H1 (cell line): ENCODE measurements at regions not wholly inside any gene's neighbourhood (a gene's known extent, or its start where the extent isn't known, plus 50 kb on each side); places are given as distances from the start of the nearest gene placed in this dataset.

Source experiments
- CTCF ChIA-PET: fragments of 300-600 bp; sonication (Branson Sonifier 250); formaldehyde crosslinking; loops from one replicate; lab custom pipeline; 2021; ENCODE audit not compliant: partially characterized antibody; lab: Charles Lee
- POLR2A ChIA-PET: fragments of 300-600 bp; sonication (Branson Sonifier 250); formaldehyde crosslinking; loops from one replicate; lab custom pipeline; 2021; ENCODE audit warnings: inconsistent platforms; ENCODE audit not compliant: partially characterized antibody; lab: Charles Lee
- DNase-seq, 2 experiments: peaks; one replicate each; pipeline versions ENCODE4 v3.0.0 to v3.0.0-alpha.2; 2010 to 2022; ENCODE audit warnings: low spot score in 2 of 2, low read depth in 1 of 2, mixed read lengths in 1 of 2
- FAIRE-seq: peaks from 2 replicates; lab custom pipeline; 2011; peaks lifted over from hg19 to GRCh38; lab: Jason Lieb, UNC
- H2AFZ ChIP-seq: 2 replicates; pipeline ENCODE4 v1.8.1; 2012; ENCODE audit warnings: low read length, inconsistent platforms
- H2AK5ac ChIP-seq: 2 replicates; pipeline ENCODE4 v1.6.1; 2013; ENCODE audit warnings: low read depth, low read length
- H2BK120ac ChIP-seq: replicated peaks from 2 replicates; pipeline ENCODE3; 2013; ENCODE audit warnings: low read depth, low read length, inconsistent platforms
- H2BK12ac ChIP-seq: 2 replicates; pipeline ENCODE4 v1.6.1; 2013; ENCODE audit warnings: low read depth, low read length
- H2BK15ac ChIP-seq: 2 replicates; pipeline ENCODE4 v1.6.1; 2013; ENCODE audit warnings: low read length
- H2BK20ac ChIP-seq: 2 replicates; pipeline ENCODE4 v1.6.1; 2013; ENCODE audit warnings: low read length
- H2BK5ac ChIP-seq: 2 replicates; pipeline ENCODE4 v1.6.1; 2013; ENCODE audit warnings: low read depth, low read length
- H3K14ac ChIP-seq: 2 replicates; pipeline ENCODE4 v1.6.1; 2013; ENCODE audit warnings: inconsistent platforms; ENCODE audit not compliant: insufficient read length
- H3K18ac ChIP-seq: 2 replicates; pipeline ENCODE4 v1.6.1; 2013; ENCODE audit warnings: low read length; ENCODE audit errors: extremely low read depth
- H3K23ac ChIP-seq: 2 replicates; pipeline ENCODE4 v1.6.1; 2013; ENCODE audit warnings: inconsistent platforms; ENCODE audit not compliant: insufficient read length
- H3K23me2 ChIP-seq: 2 replicates; pipeline ENCODE4 v1.6.1; 2013; ENCODE audit warnings: low read depth, low read length
- H3K27ac ChIP-seq: 2 replicates; pipeline ENCODE4 v1.6.1; 2011; ENCODE audit warnings: low read depth, low read length, inconsistent platforms
- H3K27me3 ChIP-seq, 4 experiments: replicated peaks in 1 of 4; 1 replicate in 1 of 4; 2 replicates in 3 of 4; pipeline versions ENCODE4 v1.6.1 to v1.8.1; 2011 to 2013; ENCODE audit warnings: low read length in 3 of 4, mild to moderate bottlenecking in 3 of 4, inconsistent platforms in 2 of 4, mixed read lengths in 2 of 4, moderate library complexity in 1 of 4; ENCODE audit not compliant: control insufficient read depth in 3 of 4, insufficient read depth in 3 of 4; ENCODE audit errors: extremely low read depth in 1 of 4
- H3K36me3 ChIP-seq, 4 experiments: 2 replicates each; pipeline versions ENCODE4 v1.6.1 to v1.8.1; 2011 to 2013; ENCODE audit warnings: mild to moderate bottlenecking in 4 of 4, low read length in 3 of 4, moderate library complexity in 2 of 4, control low read depth in 1 of 4, inconsistent platforms in 1 of 4; ENCODE audit not compliant: insufficient read depth in 4 of 4, control insufficient read depth in 2 of 4
- H3K4ac ChIP-seq: replicated peaks from 2 replicates; pipeline ENCODE3; 2013; ENCODE audit warnings: low read length, low read depth, mixed read lengths, inconsistent platforms; ENCODE audit not compliant: insufficient read length
- H3K4me1 ChIP-seq, 4 experiments: replicated peaks in 1 of 4; 1 replicate in 1 of 4; 2 replicates in 3 of 4; pipeline versions ENCODE4 v1.6.1 to v1.8.1; 2011 to 2013; ENCODE audit warnings: low read length in 3 of 4, inconsistent platforms in 2 of 4, mixed read lengths in 1 of 4; ENCODE audit not compliant: insufficient read depth in 4 of 4, control insufficient read depth in 3 of 4
- H3K4me2 ChIP-seq, 2 experiments: 2 replicates each; pipeline versions ENCODE4 v1.6.1 to v1.8.1; 2011 to 2013; ENCODE audit warnings: low read depth in 2 of 2, low read length in 2 of 2, control low read depth in 1 of 2, inconsistent platforms in 1 of 2, mild to moderate bottlenecking in 1 of 2; ENCODE audit not compliant: insufficient read depth in 1 of 2
- H3K4me3 ChIP-seq, 4 experiments: fragments of 200-600, 300-600 bp in 1 of 4; sonication (generic), shearing (Covaris generic), sonication (Bioruptor Twin) in 1 of 4; 2 replicates each; pipeline versions ENCODE4 v1.5.1 to v1.8.1; 2011 to 2016; ENCODE audit warnings: low read length in 4 of 4, low read depth in 3 of 4, control low read depth in 2 of 4, inconsistent platforms in 2 of 4, mild to moderate bottlenecking in 2 of 4, mixed read lengths in 1 of 4, moderate library complexity in 1 of 4; ENCODE audit not compliant: insufficient read depth in 2 of 4; ENCODE audit errors: extremely low read depth in 1 of 4
- H3K56ac ChIP-seq: replicated peaks from 2 replicates; pipeline ENCODE3; 2013; ENCODE audit warnings: low read depth, mild to moderate bottlenecking, mixed read lengths, low read length, inconsistent platforms; ENCODE audit not compliant: insufficient read length
- H3K79me1 ChIP-seq: 2 replicates; pipeline ENCODE4 v1.6.1; 2013; ENCODE audit warnings: low read depth, low read length, control low read depth
- H3K79me2 ChIP-seq, 2 experiments: 2 replicates each; pipeline versions ENCODE4 v1.6.1 to v1.8.1; 2012 to 2013; ENCODE audit warnings: low read length in 2 of 2, mild to moderate bottlenecking in 2 of 2, inconsistent platforms in 1 of 2; ENCODE audit not compliant: insufficient read depth in 2 of 2, control insufficient read depth in 1 of 2
- H3K9ac ChIP-seq, 4 experiments: replicated peaks in 1 of 4; 1 replicate in 1 of 4; 2 replicates in 3 of 4; pipeline versions ENCODE4 v1.6.1 to v1.8.1; 2011 to 2013; ENCODE audit warnings: low read depth in 3 of 4, low read length in 3 of 4, control low read depth in 2 of 4, mild to moderate bottlenecking in 2 of 4, moderate library complexity in 2 of 4, inconsistent platforms in 1 of 4; ENCODE audit errors: extremely low read depth in 1 of 4
- H3K9me3 ChIP-seq, 2 experiments: 2 replicates each; pipeline versions ENCODE4 v1.6.1 to v1.8.1; 2012 to 2013; ENCODE audit warnings: mild to moderate bottlenecking in 2 of 2, moderate library complexity in 2 of 2, control low read depth in 1 of 2, inconsistent platforms in 1 of 2, low read depth in 1 of 2, low read length in 1 of 2, mixed read lengths in 1 of 2; ENCODE audit not compliant: insufficient read depth in 2 of 2
- H4K20me1 ChIP-seq, 2 experiments: replicated peaks in 1 of 2; 2 replicates each; pipeline versions ENCODE3 to v1.8.1; 2011 to 2013; ENCODE audit warnings: inconsistent platforms in 2 of 2, low read length in 2 of 2, mild to moderate bottlenecking in 1 of 2; ENCODE audit not compliant: insufficient read depth in 2 of 2, control insufficient read depth in 1 of 2
- H4K5ac ChIP-seq: 2 replicates; pipeline ENCODE4 v1.6.1; 2013; ENCODE audit warnings: low read length, low read depth, mixed read lengths, inconsistent platforms; ENCODE audit not compliant: insufficient read length
- H4K8ac ChIP-seq: 2 replicates; pipeline ENCODE4 v1.8.0; 2013; ENCODE audit warnings: mild to moderate bottlenecking, moderate library complexity, low read length, inconsistent platforms; ENCODE audit not compliant: insufficient read depth; ENCODE audit errors: extremely low read depth
- H4K91ac ChIP-seq: replicated peaks from 2 replicates; pipeline ENCODE3; 2013; ENCODE audit warnings: low read length, mixed read lengths, inconsistent platforms; ENCODE audit not compliant: insufficient read length
- EZH2 ChIP-seq: fragments of 200-600 bp; sonication (generic); IDR thresholded peaks from 2 replicates; pipeline ENCODE4 v1.7.1; 2012; ENCODE audit warnings: low read depth, mild to moderate bottlenecking, moderate library complexity, low read length, inconsistent platforms; ENCODE audit not compliant: severe bottlenecking
- GTF2F1 ChIP-seq: IDR thresholded peaks from 2 replicates; pipeline ENCODE4 v1.6.1; 2012; ENCODE audit warnings: low read depth, low read length, improper control_type of control experiment, borderline replicate concordance
- WGBS, 2 experiments: shearing (Covaris generic) in 1 of 2; methylation state at CpG; one replicate each; pipeline versions ENCODE4 v1.1.6 to v1.1.7; 2013 to 2015; ENCODE audit warnings: low lambda C conversion rate in 2 of 2, mixed read lengths in 2 of 2, inconsistent platforms in 1 of 2, low coverage in 1 of 2, missing lambda C conversion rate in 1 of 2; ENCODE audit not compliant: insufficient replicate concordance in 2 of 2, insufficient coverage in 1 of 2, insufficient read length in 1 of 2; ENCODE audit errors: extremely low coverage in 1 of 2, missing lambda C conversion rate in 1 of 2; 5-methylcytosine and 5-hydroxymethylcytosine counted together

GRCh38 chr4:44845993-44846392 lies 119.6 kb upstream of the GNPDA2 start:
- H3K27ac ChIP-seq = no peak overlapping the region
- 96% methylated on average over 4 of the region's 4 CpGs; no CpG with 5 or more reads in 1 of the 2 experiments for WGBS, 2 experiments
- no peaks in the 10 kb centered on the region for H4K20me1 ChIP-seq
- POLR2A ChIA-PET = no interaction called here
- no peak overlapping the region for H3K4me2 ChIP-seq
- H4K5ac ChIP-seq = no peak overlapping the region
- H2BK120ac ChIP-seq = no peak overlapping the region
- FAIRE-seq = no peak
- no peak overlapping the region for H3K9ac ChIP-seq
- H2BK12ac ChIP-seq = no peak overlapping the region
- no peak overlapping the region for H2BK5ac ChIP-seq
- no peak overlapping the region for H2AK5ac ChIP-seq
- H3K14ac ChIP-seq = no peak overlapping the region
- H3K79me2 ChIP-seq = no peaks in the 10 kb centered on the region
- TF ChIP-seq GTF2F1 (no peak), EZH2 (no peak)
- DNase-seq = no peak
- no peak overlapping the region for H3K56ac ChIP-seq
- H3K27me3 ChIP-seq = no peaks in the 10 kb centered on the region
- H4K8ac ChIP-seq = no peak overlapping the region
- H3K36me3 ChIP-seq = no peaks in the 10 kb centered on the region
- no peak overlapping the region for H2BK15ac ChIP-seq
- H3K4me3 ChIP-seq = no peak overlapping the region
- no peak overlapping the region for H3K4ac ChIP-seq
- H4K91ac ChIP-seq = no peak overlapping the region
- CTCF ChIA-PET = no interaction called here
- H3K79me1 ChIP-seq = no peaks in the 10 kb centered on the region
- H2BK20ac ChIP-seq = no peak overlapping the region
- H2AFZ ChIP-seq = 0 out of 2 replicates have a peak overlapping the region, but pooled peaks have one; percentile 15
- H3K18ac ChIP-seq = no peak overlapping the region
- no peaks in the 10 kb centered on the region for H3K9me3 ChIP-seq
- no peaks in the 10 kb centered on the region for H3K23me2 ChIP-seq
- H3K4me1 ChIP-seq = no peaks in the 10 kb centered on the region
- no peak overlapping the region for H3K23ac ChIP-seq
